GM19468 (cell line): ENCODE measurements at regions not wholly inside any gene's neighbourhood (a gene's known extent, or its start where the extent isn't known, plus 50 kb on each side); places are given as distances from the start of the nearest gene placed in this dataset.
"Not testable (repeated sequence)": the region's sequence is repeated elsewhere in the genome, so short reads cannot be mapped to it uniquely, and the experiment has no call there.

Experiments used
- ATAC-seq: cut with Tn5 transposase; IDR thresholded peaks from one replicate; pipeline ENCODE4 v1.9.1; 2021; ENCODE audit warnings: mild to moderate bottlenecking, moderate library complexity, moderate number of reproducible peaks; ENCODE audit not compliant: unreplicated experiment; ENCODE audit errors: extremely low read depth

- no peak for ATAC-seq
Measured at GRCh38 chr12:75660107-75660530, 148.7 kb upstream of the KRR1 start.

GRCh38 chr12:75658901-75659823 is 147.8 kb upstream of the KRR1 start:
- ATAC-seq = no peak

- ATAC-seq = no peak
Measured at GRCh38 chr12:75658286-75658685, 146.9 kb upstream of the KRR1 start.

DNA sequence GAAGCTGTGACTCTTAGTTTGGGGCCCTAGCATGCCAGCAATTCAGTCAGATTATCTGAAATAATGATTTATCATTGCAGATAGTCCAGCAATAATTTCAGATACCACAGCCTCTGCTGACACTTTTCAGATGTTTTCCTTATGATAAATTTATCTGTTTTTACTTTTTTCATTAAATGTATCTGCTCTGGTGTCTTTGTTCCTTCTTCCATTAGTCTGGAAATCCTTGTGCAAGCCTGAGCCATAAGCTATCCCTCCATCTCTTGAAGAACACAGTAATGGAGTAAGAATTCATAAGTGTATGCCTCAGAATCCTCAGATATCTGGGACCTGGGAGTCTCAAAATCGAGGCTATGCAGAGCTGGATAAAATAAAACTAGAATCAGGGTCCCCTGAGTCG is 146.4 kb upstream of the KRR1 start:
- ATAC-seq = no peak

DNA sequence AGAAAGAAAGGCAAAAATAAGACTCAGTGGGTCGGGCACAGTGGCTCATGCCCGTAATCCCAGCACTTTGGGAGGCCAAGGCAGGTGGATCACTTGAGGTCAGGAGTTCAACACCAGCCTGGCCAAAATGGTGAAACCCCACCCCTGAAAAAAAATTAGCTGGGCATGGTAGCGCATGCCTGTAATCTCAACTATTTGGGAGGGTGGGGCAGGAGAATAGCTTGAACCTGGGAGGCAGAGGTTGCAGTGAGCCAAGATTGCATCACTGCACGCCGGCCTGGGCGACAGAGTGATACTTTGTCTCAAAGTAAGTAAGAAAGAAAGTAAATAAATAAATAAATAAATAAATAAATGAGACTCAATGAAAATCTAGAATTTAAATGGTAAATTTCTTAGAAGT is 145.9 kb upstream of the KRR1 start:
- not testable (repeated sequence) for ATAC-seq

- no peak for ATAC-seq
Measured at GRCh38 chr12:75656648-75657047, 145.2 kb upstream of the KRR1 start.

DNA sequence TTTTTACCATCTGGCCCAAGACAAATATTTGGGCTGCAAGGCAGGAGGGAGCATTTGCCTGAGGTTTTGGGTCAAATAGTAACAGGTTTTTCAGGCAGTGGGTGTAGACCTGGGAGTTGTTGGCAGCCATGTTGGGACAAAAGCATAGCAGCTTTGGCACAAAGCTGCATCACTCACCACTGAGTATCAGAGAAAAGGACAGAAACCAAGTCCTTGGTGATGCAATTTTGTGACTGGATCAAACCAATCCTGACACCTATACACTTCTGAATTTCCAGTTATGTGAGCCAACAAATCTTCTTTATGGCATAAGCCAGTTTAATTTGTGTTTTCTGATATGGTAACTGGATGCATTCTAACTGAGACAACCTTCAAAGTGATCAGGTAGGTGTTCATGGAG is 144.8 kb upstream of the KRR1 start:
- no peak for ATAC-seq

DNA sequence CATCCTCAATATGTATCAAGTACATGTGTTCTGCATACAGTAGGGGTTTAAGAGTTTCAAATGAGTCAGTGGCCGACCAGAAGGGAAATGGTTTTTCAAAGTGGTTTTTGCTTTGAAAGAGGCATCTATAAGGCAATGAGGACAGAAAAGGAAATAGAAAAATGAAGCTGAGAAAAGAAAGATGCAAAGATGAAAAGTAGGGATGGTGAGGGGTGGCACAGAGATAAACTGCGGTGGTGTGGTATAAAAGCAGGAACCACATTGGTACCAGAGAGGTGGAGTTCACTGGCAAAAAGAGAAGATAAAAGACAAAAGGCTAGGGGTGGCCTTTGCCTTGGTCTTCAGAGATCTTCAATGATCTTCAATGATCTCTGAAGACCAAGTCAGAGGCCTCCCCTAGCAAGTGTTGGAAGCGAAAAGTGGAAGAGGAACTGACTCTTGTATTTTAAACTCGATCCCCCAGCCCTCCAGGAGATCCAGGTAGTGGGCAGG is 144.0 kb upstream of the KRR1 start:
- ATAC-seq = no peak

- ATAC-seq = no peak
Measured at GRCh38 chr12:75651342-75651695, 139.9 kb upstream of the KRR1 start.

DNA sequence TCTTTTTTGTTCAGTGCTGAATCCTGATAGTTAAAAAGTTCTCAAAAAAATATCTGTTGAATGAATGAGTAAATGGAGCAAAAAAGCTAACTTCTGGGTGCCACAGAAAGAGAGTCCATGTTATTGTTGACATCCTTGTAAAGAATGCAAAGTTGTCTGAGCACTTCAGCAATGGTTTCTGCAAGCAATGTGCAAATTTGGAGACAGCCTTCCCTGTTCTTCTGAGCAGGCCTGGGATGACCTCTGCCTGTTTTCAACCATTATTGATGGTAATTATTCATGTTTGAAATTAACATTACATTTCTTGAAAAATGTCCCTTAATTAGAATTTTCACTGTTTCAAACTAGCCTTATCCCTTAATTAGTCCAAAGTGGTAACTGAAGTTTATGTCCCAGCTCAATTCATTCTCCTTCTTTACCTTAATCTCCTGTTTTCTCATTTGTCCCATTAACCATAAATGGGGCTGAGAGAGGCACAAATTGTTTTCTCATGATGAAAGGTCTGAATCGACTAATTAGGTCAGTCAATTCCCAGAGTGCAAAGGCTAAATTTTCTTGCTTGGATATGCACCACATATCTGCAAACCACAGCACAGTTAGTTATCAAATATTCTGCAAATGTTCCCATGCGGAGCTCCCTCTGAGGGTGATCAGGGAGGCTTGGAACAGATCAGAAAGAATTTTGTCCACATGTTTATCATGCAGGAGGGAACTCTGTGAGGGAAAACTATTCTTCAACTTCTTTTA is 139.4 kb upstream of the KRR1 start:
- no peak for ATAC-seq

GRCh38 chr12:75650100-75650499 is 138.7 kb upstream of the KRR1 start:
- no peak for ATAC-seq

- ATAC-seq = no peak
Measured at GRCh38 chr12:75648856-75649255, 137.4 kb upstream of the KRR1 start.

- no peak for ATAC-seq
Measured at GRCh38 chr12:75646329-75647210, 135.2 kb upstream of the KRR1 start.

DNA sequence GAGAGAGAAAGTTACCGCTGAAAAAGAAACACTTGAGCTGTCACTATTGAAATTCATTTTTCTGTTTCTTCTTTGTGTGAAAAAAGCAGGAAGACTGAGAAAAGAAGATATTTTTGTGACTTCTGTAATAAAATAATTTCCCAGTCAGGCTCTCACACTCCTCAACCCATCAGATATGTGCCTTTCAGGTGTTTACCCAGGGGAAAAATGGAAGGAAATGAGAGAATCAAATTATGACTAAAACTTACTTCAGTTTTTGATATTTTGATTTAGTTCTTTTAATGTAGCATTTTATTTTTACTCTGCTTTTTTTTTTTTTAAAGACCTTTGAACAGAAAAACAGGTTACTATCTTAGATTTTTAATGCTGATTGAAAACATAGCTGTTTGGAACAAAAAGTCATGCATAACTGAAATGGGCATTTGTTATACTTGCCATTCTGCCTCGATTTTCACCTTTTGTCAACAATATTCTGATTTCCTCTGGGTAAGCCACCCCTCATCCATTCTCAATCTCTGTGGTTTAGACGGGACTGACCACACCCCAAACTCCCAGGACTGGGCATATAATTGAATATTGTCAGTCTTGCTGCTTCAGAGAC is 133.2 kb upstream of the KRR1 start:
- no peak for ATAC-seq

DNA sequence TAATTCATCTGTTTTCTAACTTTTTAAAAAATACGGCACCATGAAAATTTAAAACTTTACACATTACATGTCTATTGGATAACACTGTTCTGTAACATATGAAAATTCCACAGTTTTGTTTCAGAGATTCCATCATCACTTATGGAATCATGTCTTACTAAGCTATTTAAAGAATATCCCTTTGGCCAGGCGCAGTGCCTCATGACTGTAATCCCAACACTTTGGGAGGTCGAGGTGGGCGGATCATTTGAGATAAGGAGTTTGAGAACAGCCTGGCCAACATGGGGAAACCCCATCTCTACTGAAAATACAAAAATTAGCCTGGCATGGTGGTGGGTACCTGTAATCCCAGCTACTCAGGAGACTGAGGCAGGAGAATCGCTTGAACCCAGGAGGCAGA is 131.7 kb upstream of the KRR1 start:
- ATAC-seq = not testable (repeated sequence)

GRCh38 chr12:75642226-75642625 is 130.8 kb upstream of the KRR1 start:
- ATAC-seq = no peak

- peak; percentile 25 for ATAC-seq
Measured at GRCh38 chr12:75641031-75641780, 129.8 kb upstream of the KRR1 start.

- ATAC-seq = no peak
Measured at GRCh38 chr12:75638792-75639191, 127.4 kb upstream of the KRR1 start.

DNA sequence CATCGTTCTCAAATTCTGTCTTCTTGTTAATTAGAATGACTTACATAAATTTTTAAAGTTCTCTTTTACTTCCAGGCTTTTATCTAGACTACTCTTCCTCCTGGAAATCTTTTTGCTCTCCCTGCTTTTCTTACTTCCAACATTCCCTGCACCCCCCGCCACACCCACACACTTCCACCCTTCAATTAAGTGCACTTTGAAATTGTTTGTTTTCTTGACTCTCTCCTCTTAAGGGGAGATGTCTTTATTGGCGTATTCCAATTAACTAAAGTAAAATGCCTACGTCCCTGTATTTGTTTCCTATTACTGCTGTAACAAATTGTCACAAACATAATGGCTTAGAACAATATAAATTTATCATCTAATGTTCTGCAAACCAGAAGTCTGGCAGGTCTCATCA is 125.2 kb upstream of the KRR1 start:
- no peak for ATAC-seq
